PC-3 (cell line): ENCODE measurements at regions not wholly inside any gene's neighbourhood (a gene's known extent, or its start where the extent isn't known, plus 50 kb on each side); places are given as distances from the start of the nearest gene placed in this dataset.

Experiments used
- CTCF ChIP-seq: fragments of 300-600 bp; sonication (generic); conservative IDR thresholded peaks from 2 replicates; pipeline ENCODE4 v1.5.1; 2017; ENCODE audit warnings: antibody characterized with exemption, low read depth, mild to moderate bottlenecking, low read length
- EZH2 ChIP-seq: fragments of 300-600 bp; sonication (generic); IDR thresholded peaks from one replicate; pipeline ENCODE4 v1.6.1; 2017; ENCODE audit warnings: antibody characterized with exemption, mild to moderate bottlenecking, low read length; ENCODE audit not compliant: unreplicated experiment
- EZH2phosphoT487 ChIP-seq: fragments of 300-600 bp; sonication (generic); IDR thresholded peaks from 2 replicates; pipeline ENCODE4 v1.6.1; 2018; ENCODE audit warnings: mild to moderate bottlenecking, antibody characterized with exemption, low read length, borderline replicate concordance

GRCh38 chr16:86939609-86940008, 361.3 kb downstream of the FOXL1 start:
- TF ChIP-seq CTCF (no peak), EZH2 (no peak), EZH2phosphoT487 (no peak)
